GM19324 (cell line): ENCODE measurements at regions not wholly inside any gene's neighbourhood (a gene's known extent, or its start where the extent isn't known, plus 50 kb on each side); places are given as distances from the start of the nearest gene placed in this dataset.

ENCODE experiments used
- ATAC-seq: cut with Tn5 transposase; IDR thresholded peaks from one replicate; pipeline ENCODE4 v1.9.1; 2021; ENCODE audit warnings: mild to moderate bottlenecking, moderate library complexity; ENCODE audit not compliant: unreplicated experiment, low FRiP score

DNA sequence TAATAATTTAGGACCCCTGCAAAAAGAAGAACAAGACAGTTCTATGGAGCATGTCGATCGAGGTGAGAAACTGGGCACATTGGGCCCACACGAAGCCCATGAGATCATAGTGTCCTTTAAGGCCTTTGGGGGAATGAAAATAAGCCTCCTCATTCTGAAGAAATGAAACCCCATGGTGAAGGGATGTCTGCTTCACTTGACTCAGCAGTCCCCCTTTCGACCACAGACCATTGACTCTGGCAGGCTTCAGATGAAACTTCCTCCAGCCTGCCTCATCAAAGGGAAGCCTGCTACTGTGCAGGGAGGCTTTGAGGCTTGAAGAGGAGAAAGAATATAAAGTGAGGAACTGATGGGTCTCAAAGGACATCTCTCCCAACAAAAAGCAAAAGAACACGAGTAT lies 144.2 kb upstream of the FBXL4 start:
- ATAC-seq, result peak; percentile 45

DNA sequence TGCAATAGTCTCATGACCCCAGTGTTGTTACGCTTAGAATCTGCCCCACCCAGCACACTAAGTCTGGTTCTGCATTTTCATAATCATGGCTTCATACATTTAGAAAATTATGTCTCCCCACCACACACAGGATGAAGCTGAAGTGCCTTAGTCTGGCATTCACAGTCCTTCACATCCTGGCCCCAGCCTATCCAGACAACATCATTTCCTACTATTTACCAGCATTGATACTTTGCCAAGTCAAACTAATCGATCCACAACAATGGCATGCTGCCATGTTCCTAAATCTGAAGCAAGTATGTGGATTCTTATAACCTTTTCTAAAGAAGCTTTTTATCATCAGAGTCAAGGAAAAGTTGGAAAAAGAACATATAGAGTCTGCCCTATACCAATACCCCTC lies 132.4 kb upstream of the FBXL4 start:
- no peak for ATAC-seq

DNA sequence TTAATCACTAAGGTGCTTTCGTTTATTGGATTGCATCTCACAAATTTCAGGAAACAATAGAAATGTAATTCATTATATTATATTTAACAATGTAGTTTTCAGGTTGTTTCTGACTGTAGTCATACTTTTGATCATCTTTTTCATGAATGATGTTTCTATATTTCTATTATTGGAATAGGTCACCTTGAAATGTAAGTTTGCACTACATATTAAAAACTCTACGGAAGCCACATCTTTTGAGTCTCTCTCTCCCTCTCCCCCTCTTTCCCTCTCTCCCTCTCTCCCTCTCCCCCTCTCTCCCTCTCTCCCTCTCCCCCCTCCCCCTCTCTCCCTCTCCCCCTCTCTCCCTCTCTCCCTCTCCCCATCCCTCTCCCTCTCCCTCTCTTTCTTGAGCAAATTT lies 131.3 kb upstream of the FBXL4 start:
- ATAC-seq, result no peak

DNA sequence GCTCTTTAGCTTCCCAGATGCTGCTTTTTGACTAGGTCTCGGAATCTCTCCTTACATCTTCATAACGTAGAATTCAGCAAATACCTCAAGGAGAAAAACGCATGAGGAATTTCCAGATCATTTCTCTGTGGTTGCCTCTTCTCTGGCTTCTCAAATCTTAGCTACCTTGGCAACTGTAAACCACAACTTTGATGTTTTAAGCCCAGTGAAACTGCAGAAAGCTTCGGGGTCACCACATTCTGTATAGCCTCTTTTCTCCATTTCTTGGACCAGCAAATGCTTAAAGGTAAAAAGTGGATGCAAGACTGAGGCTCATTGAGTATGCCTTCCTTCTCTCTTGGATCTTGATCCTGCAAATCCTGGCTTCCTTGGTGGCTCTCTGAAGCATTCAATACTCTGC lies 125.5 kb upstream of the FBXL4 start:
- ATAC-seq, result no peak

GRCh38 chr6:99066044-99066443 lies 118.3 kb upstream of the FBXL4 start:
- no peak for ATAC-seq

DNA sequence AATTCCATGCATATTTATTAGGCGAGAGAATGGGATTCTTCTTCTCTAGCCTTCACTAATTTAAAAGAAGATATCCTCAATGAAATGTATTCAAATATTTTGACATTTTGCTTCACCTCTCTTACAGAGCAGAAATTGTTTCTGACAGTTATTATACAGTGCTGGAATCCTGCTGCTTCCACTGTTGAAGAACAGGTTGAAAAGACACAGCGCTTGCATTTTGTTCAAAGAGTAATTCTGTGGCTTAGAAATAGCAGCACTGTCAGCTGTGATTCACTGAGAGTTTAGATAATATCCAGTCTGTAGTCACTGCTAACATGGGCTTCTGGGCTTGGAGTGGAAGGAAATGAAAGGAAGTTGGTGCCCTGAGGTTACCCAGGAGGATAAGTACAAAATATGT lies 117.1 kb upstream of the FBXL4 start:
- ATAC-seq, result no peak

GRCh38 chr6:99036672-99037071 lies 88.9 kb upstream of the FBXL4 start:
- no peak for ATAC-seq

- ATAC-seq, result no peak
Observed at GRCh38 chr6:99032396-99032795, 84.7 kb upstream of the FBXL4 start.

GRCh38 chr6:99031957-99032356 lies 84.2 kb upstream of the FBXL4 start:
- no peak for ATAC-seq

- ATAC-seq, result no peak
Observed at GRCh38 chr6:99030915-99031314, 83.2 kb upstream of the FBXL4 start.

GRCh38 chr6:99026135-99026534 lies 78.4 kb upstream of the FBXL4 start:
- ATAC-seq, result no peak

DNA sequence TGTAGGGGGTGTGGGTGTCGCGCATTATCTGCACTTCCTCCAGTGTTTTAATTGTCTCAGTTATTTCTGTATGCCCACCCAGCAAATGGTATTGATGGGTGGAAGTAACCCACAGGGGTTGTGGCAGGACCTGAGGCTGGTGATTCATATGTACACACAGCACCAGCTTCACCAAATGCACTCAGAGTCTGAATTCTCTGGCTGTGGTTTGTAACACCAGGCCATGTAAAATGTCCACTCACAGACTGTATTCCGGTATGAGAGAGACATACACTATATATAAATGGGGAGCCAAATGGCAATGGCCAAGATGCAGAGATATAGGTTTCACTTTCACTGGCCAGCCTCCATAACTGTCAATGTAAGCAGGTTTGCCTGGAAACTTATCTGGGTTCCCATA lies 76.3 kb upstream of the FBXL4 start:
- ATAC-seq, result no peak

DNA sequence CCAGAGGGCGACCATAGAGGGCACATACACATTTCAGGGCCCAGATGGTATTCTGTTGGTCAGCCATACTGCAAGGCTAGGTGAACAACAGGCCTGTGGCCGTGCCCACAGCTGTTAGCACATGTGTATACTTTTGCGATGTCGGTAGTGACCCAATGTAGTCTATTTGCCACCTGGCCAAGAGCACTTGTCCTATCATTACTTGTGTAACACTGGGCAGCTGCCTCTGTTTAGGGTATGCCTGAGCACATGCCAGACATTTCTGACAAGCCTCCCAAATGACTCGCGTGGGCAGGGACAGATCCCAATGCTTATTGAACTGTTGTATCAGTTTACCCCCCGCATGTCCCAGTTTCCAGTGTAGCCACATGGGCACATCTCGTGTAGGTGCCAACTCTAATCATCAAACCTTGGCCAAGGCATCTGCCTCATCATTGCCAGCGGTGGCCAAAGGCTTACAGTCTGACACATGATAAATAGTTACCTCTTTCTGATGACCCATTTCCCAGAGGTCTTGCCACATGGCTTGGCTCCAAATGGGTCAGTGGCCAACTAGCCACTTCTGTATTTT lies 74.4 kb upstream of the FBXL4 start:
- no peak for ATAC-seq

GRCh38 chr6:99019381-99019780 lies 71.6 kb upstream of the FBXL4 start:
- ATAC-seq, result no peak

GRCh38 chr6:99017150-99017549 lies 69.4 kb upstream of the FBXL4 start:
- no peak for ATAC-seq

DNA sequence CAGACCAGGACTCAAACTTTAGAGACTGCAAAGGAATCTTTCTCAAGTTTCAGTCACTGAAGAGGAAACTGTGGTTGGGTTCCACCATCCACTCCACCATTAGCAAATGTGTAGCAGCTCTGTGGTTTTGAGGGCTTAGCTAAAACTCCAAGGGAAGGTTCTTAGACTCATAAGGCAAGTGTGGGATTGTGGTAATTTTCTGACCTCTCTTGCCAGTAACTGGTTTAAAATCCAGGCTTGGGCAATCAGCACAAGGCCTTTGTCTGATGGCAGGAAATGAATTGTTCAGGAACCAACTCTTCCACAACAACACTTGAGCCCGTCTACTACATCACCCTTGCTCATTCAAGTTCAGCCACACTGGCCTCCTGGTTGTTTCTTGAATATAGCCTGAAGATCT lies 68.6 kb upstream of the FBXL4 start:
- no peak for ATAC-seq

GRCh38 chr6:99014061-99014460 lies 66.3 kb upstream of the FBXL4 start:
- ATAC-seq, result no peak

DNA sequence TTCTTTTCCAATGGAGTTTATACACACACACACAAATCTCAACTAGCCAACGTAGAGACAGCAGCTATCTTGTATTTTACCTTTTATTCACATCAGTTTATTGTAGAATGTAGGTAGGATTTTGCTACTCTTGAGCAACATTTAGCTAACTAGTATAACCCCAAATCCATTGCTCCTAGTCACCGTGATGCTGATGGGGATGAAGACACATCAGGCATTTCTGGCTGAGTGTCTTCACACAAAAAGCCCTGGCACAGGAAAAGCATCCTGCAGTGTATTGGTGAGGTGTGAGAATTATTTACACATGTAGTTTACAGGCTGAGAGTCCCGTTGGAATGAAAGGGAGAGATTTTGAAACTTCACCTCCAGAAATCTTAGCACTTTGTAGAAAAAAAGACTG lies 65.9 kb upstream of the FBXL4 start:
- no peak for ATAC-seq

DNA sequence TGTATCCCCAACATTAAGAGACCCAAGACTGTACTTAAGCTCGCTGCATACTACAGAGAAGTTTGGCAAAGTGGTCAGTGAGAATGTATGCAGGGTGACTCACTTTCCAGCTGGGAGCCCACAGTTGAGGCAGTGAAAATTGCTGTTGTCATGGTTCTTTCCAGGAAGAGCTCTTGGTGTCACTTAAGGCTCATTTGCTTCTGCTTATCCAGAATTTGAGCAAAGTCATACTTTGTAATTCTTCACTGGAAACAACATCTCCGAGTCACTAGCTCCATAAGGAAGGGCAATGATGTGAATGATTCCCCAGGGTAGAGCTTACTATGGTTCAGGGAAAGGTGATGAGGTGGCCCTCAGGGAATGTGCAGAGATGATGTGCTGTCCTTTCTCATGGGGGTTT lies 65.4 kb upstream of the FBXL4 start:
- no peak for ATAC-seq

- no peak for ATAC-seq
Observed at GRCh38 chr6:99011151-99011550, 63.4 kb upstream of the FBXL4 start.

- no peak for ATAC-seq
Observed at GRCh38 chr6:99002831-99003230, 55.1 kb upstream of the FBXL4 start.

- ATAC-seq, result no peak
Observed at GRCh38 chr6:98998103-98998502, 50.4 kb upstream of the FBXL4 start.
